AG09319 (cell line): ENCODE measurements at regions not wholly inside any gene's neighbourhood (a gene's known extent, or its start where the extent isn't known, plus 50 kb on each side); places are given as distances from the start of the nearest gene placed in this dataset.

Experiments used
- DNase-seq: peaks from one replicate; pipeline ENCODE4 v3.0.0-alpha.2; 2010; ENCODE audit warnings: low read depth; ENCODE audit errors: extremely low read depth
- CTCF ChIP-seq: IDR thresholded peaks from 2 replicates; pipeline ENCODE4 v1.5.1; 2011; ENCODE audit warnings: low read depth, mild to moderate bottlenecking, inconsistent platforms, low read length, moderate library complexity

GRCh38 chr6:56904068-56904467 is 50.8 kb upstream of the BEND6 start:
- TF ChIP-seq CTCF, result no peak
- DNase-seq, result no peak

- peak; percentile 56 for DNase-seq
- peak; percentile 62 for TF ChIP-seq CTCF
These were observed 52.1 kb upstream of the BEND6 start for GRCh38 chr6:56902641-56903464.

- no peak for TF ChIP-seq CTCF
- no peak for DNase-seq
These were observed 54.1 kb upstream of the BEND6 start for GRCh38 chr6:56900784-56901183.

GRCh38 chr6:56899753-56900152 is 55.2 kb upstream of the BEND6 start:
- no peak for TF ChIP-seq CTCF

DNA sequence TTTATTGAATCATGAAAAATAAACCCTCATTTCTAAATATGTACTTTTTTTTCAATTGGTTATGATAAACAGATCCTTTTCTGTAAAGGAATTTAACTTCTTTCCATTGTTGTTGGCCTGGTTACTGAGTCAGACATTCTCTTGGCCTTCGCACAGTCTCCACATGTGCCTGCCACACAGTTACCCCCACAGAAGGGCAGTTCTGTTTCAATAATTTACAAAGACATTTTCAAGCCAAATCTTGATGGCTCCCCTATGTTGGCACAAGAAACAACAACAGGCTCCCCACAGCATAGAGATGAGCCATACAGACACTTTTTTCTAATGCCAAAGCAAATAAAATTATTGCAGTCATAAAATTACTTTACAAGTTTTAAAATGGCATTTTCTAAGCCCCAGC is 55.6 kb upstream of the BEND6 start:
- no peak for TF ChIP-seq CTCF
- peak; percentile 41 for DNase-seq

More at GRCh38 chr6:56899753-56900152, 55.2 kb upstream of the BEND6 start:
- no peak for DNase-seq

DNA sequence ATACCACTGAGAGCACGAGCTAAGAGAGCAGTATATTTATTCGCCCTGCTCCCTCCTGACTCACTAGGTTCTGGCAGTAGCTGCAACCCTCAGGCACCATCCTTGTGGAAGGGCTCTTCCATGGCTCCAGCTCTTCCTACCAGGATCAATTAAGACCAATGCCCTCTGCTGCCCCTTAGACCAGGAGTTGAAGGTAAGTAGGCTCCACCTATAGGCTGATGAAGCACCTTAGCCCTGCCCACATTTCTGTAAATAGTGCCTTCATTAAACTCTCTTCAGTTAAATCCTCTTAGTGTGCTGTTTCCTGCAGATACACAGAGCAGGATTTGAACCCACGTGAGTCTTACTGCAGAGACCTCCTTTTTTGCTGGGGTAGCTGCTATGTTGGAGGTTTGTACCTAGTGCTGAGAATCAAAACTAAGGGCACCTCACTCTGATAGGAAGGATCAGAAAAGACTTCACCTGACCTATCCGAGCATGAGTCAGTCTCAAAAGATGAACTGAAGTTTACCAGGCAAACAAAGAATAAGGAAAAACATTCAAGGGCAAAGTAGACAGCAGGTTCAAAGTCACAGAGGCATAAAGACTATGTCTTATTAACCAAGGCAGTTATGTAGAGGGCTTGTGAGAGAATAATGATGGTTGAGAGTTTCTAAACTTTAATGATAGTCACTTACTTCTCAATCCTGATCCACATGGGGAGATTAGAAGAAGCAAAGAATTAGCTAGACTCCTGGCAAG is 56.9 kb upstream of the BEND6 start:
- DNase-seq, result no peak
- no peak for TF ChIP-seq CTCF

DNA sequence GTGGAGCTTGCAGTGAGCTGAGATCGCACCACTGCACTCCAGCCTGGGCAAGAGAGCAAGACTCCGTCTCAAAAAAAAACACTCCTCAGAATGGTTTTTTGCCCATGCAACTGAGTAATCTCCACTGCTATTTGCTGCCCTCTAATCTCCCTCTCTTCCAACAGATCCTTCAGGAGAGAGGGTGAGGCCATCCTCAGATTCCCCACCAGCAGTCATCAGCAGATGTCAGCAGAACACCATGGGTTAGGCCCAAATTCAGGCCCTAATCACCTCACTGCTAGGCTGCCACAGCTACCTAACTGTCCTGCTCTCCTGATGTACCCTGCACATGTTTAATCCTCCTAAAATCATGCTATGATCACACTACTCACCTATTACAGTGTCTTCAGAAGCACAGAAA is 63.2 kb upstream of the BEND6 start:
- no peak for DNase-seq
- peak; percentile 19 for TF ChIP-seq CTCF
